SK-N-SH (cell line): ENCODE measurements at regions not wholly inside any gene's neighbourhood (a gene's known extent, or its start where the extent isn't known, plus 50 kb on each side); places are given as distances from the start of the nearest gene placed in this dataset.
A peak's percentile ranks its signal among the peaks of the same experiment; 100 is the strongest.

Experiments
- CTCF ChIA-PET: fragments of 300-600, 350-600 bp; formaldehyde crosslinking; extraction: SDS; loops from one replicate; lab custom pipeline; 2021; lab: Yijun Ruan, JAX
- POLR2A ChIA-PET: fragments of 350-600 bp; sonication (Branson Sonifier 250); formaldehyde crosslinking; extraction: SDS; loops from one replicate; lab custom pipeline; 2020; ENCODE audit warnings: antibody characterized with exemption, inconsistent platforms; lab: Yijun Ruan, JAX
- DNase-seq: peaks from one replicate; pipeline ENCODE4 v3.0.0; 2012
- H2AFZ ChIP-seq: fragments of 200-600 bp; sonication (generic); 2 replicates; pipeline ENCODE4 v1.8.1; 2016; ENCODE audit warnings: antibody characterized with exemption, mild to moderate bottlenecking, low read depth
- H3F3A ChIP-seq: fragments of 200-600 bp; sonication (generic); replicated peaks from 2 replicates; pipeline ENCODE3; 2016; ENCODE audit warnings: antibody characterized with exemption, mild to moderate bottlenecking; ENCODE audit not compliant: insufficient read depth
- H3K27ac ChIP-seq, 2 experiments: fragments of 200-500 bp in 1 of 2; fragments of 200-600 bp in 1 of 2; sonication (Bioruptor generic) in 1 of 2; sonication (generic), shearing (Covaris generic) in 1 of 2; 2 replicates each; pipeline versions ENCODE4 v1.5.1 to v1.6.1; 2014 to 2016; ENCODE audit warnings: low read depth in 2 of 2, inconsistent platforms in 1 of 2, low read length in 1 of 2, mild to moderate bottlenecking in 1 of 2, mixed read lengths in 1 of 2
- H3K27me3 ChIP-seq: fragments of 200-600 bp; sonication (generic), shearing (Covaris generic); 2 replicates; pipeline ENCODE4 v1.6.1; 2016; ENCODE audit warnings: mixed run types; ENCODE audit not compliant: insufficient read depth
- H3K36me3 ChIP-seq, 2 experiments: fragments of 200-500 bp in 1 of 2; fragments of 200-600 bp in 1 of 2; sonication (Bioruptor generic) in 1 of 2; sonication (generic) in 1 of 2; replicated peaks in 1 of 2; 2 replicates each; pipeline versions ENCODE3 to v1.5.1; 2014 to 2016; ENCODE audit warnings: low read length in 1 of 2, mild to moderate bottlenecking in 1 of 2; ENCODE audit not compliant: insufficient read depth in 2 of 2, control insufficient read depth in 1 of 2
- H3K4me1 ChIP-seq, 2 experiments: fragments of 200-500 bp in 1 of 2; fragments of 200-600 bp in 1 of 2; sonication (Bioruptor generic) in 1 of 2; sonication (generic), shearing (Covaris generic) in 1 of 2; 2 replicates each; pipeline versions ENCODE4 v1.5.1 to v1.6.1; 2014 to 2016; ENCODE audit warnings: low read depth in 1 of 2, low read length in 1 of 2, mixed run types in 1 of 2; ENCODE audit not compliant: insufficient read depth in 2 of 2, control insufficient read depth in 1 of 2
- H3K4me2 ChIP-seq: fragments of 200-600 bp; sonication (generic), shearing (Covaris generic); 2 replicates; pipeline ENCODE4 v1.6.1; 2017; ENCODE audit warnings: mixed run types
- H3K4me3 ChIP-seq, 2 experiments: fragments of 200-500 bp in 1 of 2; fragments of 200-600 bp in 1 of 2; sonication (Bioruptor generic) in 1 of 2; sonication (generic), shearing (Covaris generic) in 1 of 2; 2 replicates each; pipeline versions ENCODE4 v1.5.1 to v1.8.1; 2014 to 2016; ENCODE audit warnings: low read depth in 2 of 2, inconsistent platforms in 1 of 2, low read length in 1 of 2, mild to moderate bottlenecking in 1 of 2, mixed read lengths in 1 of 2, moderate library complexity in 1 of 2
- H3K79me2 ChIP-seq: fragments of 200-600 bp; sonication (generic); 2 replicates; pipeline ENCODE4 v1.8.1; 2017; ENCODE audit warnings: mild to moderate bottlenecking; ENCODE audit not compliant: insufficient read depth
- H3K9ac ChIP-seq: fragments of 200-600 bp; sonication (generic); 2 replicates; pipeline ENCODE4 v1.6.1; 2017; ENCODE audit warnings: mixed run types
- H3K9me2 ChIP-seq: fragments of 200-600 bp; sonication (generic); 2 replicates; pipeline ENCODE4 v1.6.1; 2017; ENCODE audit warnings: mixed run types
- H3K9me3 ChIP-seq: fragments of 200-600 bp; sonication (generic); 2 replicates; pipeline ENCODE4 v1.6.1; 2017; ENCODE audit warnings: mixed run types, mild to moderate bottlenecking, moderate library complexity
- H4K20me1 ChIP-seq: fragments of 200-600 bp; sonication (generic); 2 replicates; pipeline ENCODE4 v1.6.1; 2017; ENCODE audit warnings: mild to moderate bottlenecking, mixed run types; ENCODE audit not compliant: insufficient read depth
- CHD2 ChIP-seq: fragments of 150-350 bp; IDR thresholded peaks from 2 replicates; pipeline ENCODE4 v1.6.1; 2018; ENCODE audit warnings: low read length; ENCODE audit not compliant: partially characterized antibody
- EP300 ChIP-seq, 2 experiments: IDR thresholded peaks; 2 replicates each; pipeline versions ENCODE4 v1.4.0 to v1.6.1; 2012; ENCODE audit warnings: borderline replicate concordance in 1 of 2, low read depth in 1 of 2, low read length in 1 of 2
- FOXM1 ChIP-seq: IDR thresholded peaks from 2 replicates; pipeline ENCODE4 v1.4.0; 2012; ENCODE audit warnings: low read depth, mild to moderate bottlenecking
- GATA2 ChIP-seq: sonication (generic); formaldehyde crosslinking; IDR thresholded peaks from 2 replicates; pipeline ENCODE4 v1.5.0; 2020; ENCODE audit warnings: mild to moderate bottlenecking, missing genetic modification reagents
- NRF1 ChIP-seq: IDR thresholded peaks from 2 replicates; pipeline ENCODE4 v1.6.1; 2012; ENCODE audit warnings: low read depth, mild to moderate bottlenecking, low read length
- POLR2AphosphoS5 ChIP-seq: IDR thresholded peaks from 2 replicates; pipeline ENCODE4 v1.6.1; 2012; ENCODE audit warnings: low read depth, low read length
- RCOR1 ChIP-seq: fragments of 150-350 bp; IDR thresholded peaks from 2 replicates; pipeline ENCODE4 v1.6.1; 2017; ENCODE audit warnings: antibody characterized with exemption, low read length
- SIN3A ChIP-seq: IDR thresholded peaks from 2 replicates; pipeline ENCODE4 v1.6.1; 2012; ENCODE audit warnings: low read depth, mild to moderate bottlenecking, low read length, moderate library complexity, borderline replicate concordance
- SMC3 ChIP-seq: IDR thresholded peaks from 2 replicates; pipeline ENCODE4 v1.6.1; 2012; ENCODE audit warnings: low read depth, low read length, improper control_type of control experiment
- TCF12 ChIP-seq: IDR thresholded peaks from 2 replicates; pipeline ENCODE4 v1.4.0; 2012
- YY1 ChIP-seq: IDR thresholded peaks from 2 replicates; pipeline ENCODE4 v1.4.0; 2012; ENCODE audit warnings: low read depth, mild to moderate bottlenecking
- WGBS: methylation state at CpG from one replicate; pipeline ENCODE4 v1.1.6; 2017; ENCODE audit warnings: low lambda C conversion rate; 5-methylcytosine and 5-hydroxymethylcytosine counted together
- TF ChIP-seq, protein P1 (sequence below): fragments of 150-350 bp; IDR thresholded peaks from 2 replicates; pipeline ENCODE4 v1.6.1; 2016; ENCODE audit warnings: mild to moderate bottlenecking, low read depth, low read length
- TF ChIP-seq, protein P2 (sequence below): IDR thresholded peaks from 2 replicates; pipeline ENCODE4 v1.4.0; 2012; ENCODE audit warnings: low read depth
- TF ChIP-seq, protein P3 (sequence below): IDR thresholded peaks from 2 replicates; pipeline ENCODE4 v1.4.0; 2012; ENCODE audit warnings: low read depth, borderline replicate concordance

DNA sequence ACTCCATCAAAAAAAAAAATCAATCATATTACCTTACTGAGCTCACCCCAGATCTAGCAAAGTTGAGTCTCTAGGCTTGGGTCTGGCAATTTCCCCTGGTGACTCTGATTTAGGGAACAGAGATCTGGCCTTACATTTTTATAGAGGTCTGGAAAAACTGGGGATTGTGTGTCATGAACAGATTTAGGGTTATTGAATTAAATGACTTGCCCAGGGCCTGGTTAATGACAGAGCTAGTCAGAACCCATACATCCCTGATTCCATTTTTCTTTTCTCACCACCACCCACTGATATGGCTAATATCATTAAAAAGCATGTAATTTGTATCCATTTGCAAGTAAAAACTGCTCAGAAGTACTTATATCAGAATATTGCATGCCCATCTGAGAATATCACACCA, 163.4 kb upstream of the OGFRL1 start:
- no peaks in the 10 kb centered on the region for H3K9me2 ChIP-seq
- no peak overlapping the region for H3K27ac ChIP-seq
- no peaks in the 10 kb centered on the region for H4K20me1 ChIP-seq
- ChIA-PET CTCF (no interaction called here), POLR2A (interaction anchor here (0.6 kb wide), 1 partner anchor 9 kb away, joined by 4 read pairs; no protein-coding TSS in a partner anchor)
- no peaks in the 10 kb centered on the region for H3K27me3 ChIP-seq
- DNase-seq, result peak; percentile 6
- H3K4me1 ChIP-seq, result no peaks in the 10 kb centered on the region; a peak in 2 of 4 replicates
- no peak overlapping the region for H3K4me3 ChIP-seq
- no peaks in the 10 kb centered on the region for H3K36me3 ChIP-seq
- H3K9ac ChIP-seq, result no peak overlapping the region
- H3K4me2 ChIP-seq, result no peak overlapping the region
- H3K79me2 ChIP-seq, result no peaks in the 10 kb centered on the region
- H3K9me3 ChIP-seq, result no peaks in the 10 kb centered on the region
- no peak for TF ChIP-seq GATA2 (CRISPR knock-in tag)
- TF ChIP-seq, protein P1, sequence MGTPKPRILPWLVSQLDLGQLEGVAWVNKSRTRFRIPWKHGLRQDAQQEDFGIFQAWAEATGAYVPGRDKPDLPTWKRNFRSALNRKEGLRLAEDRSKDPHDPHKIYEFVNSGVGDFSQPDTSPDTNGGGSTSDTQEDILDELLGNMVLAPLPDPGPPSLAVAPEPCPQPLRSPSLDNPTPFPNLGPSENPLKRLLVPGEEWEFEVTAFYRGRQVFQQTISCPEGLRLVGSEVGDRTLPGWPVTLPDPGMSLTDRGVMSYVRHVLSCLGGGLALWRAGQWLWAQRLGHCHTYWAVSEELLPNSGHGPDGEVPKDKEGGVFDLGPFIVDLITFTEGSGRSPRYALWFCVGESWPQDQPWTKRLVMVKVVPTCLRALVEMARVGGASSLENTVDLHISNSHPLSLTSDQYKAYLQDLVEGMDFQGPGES, result no peak
- no peak for TF ChIP-seq FOXM1
- no peak for TF ChIP-seq RCOR1
- TF ChIP-seq SIN3A, result no peak
- peak in 1 of 2 experiments; percentile 53; a peak in 1 of 4 replicates for TF ChIP-seq EP300 (IDR thresholded peaks at IDR 0.05; ENCODE audit: borderline replicate concordance in 1 of 2, low read depth in 1 of 2, low read length in 1 of 2)
- no peak for TF ChIP-seq TCF12
- no peak for TF ChIP-seq POLR2AphosphoS5
- TF ChIP-seq, protein P2, sequence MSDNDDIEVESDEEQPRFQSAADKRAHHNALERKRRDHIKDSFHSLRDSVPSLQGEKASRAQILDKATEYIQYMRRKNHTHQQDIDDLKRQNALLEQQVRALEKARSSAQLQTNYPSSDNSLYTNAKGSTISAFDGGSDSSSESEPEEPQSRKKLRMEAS, result no peak
- TF ChIP-seq NRF1, result no peak
- peak; percentile 14 for TF ChIP-seq CHD2
- TF ChIP-seq YY1, result no peak
- TF ChIP-seq, protein P3, sequence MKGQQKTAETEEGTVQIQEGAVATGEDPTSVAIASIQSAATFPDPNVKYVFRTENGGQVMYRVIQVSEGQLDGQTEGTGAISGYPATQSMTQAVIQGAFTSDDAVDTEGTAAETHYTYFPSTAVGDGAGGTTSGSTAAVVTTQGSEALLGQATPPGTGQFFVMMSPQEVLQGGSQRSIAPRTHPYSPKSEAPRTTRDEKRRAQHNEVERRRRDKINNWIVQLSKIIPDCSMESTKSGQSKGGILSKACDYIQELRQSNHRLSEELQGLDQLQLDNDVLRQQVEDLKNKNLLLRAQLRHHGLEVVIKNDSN, result no peak
- H3F3A ChIP-seq, result no peaks in the 10 kb centered on the region
- H2AFZ ChIP-seq, result no peak overlapping the region

DNA sequence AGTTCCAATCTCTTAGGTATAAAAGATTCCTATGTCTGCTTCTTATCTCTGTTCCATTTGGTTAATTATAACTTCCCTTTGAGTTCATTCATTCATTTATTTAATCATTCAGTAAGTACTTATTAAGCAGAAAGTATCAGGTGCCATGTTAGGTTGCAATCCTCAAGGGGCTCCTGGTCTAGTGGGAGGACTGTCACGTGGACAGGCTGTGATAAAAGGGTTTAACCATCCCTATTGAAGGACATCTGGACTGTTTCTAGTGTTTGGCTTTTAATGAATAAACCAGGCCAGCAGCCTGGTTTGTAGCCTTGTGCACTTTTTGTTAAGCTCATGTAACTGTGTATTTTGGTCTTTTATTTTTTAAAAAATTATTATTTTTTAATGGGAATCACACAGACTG, 162.1 kb upstream of the OGFRL1 start:
- CTCF ChIA-PET, result interaction anchor here (1.4 kb wide), 1 partner anchor 9 kb away, joined by 3 read pairs; no protein-coding TSS in a partner anchor
- TF ChIP-seq RCOR1 (no peak), SMC3 (no peak)

More for the DNA sequence above, 162.1 kb upstream of the OGFRL1 start:
- 0% methylated on average over 1 of the region's 1 CpG for WGBS
- Histone ChIP-seq H3K4me2 (no peak overlapping the region), H3K79me2 (no peaks in the 10 kb centered on the region), H3K27ac (no peak overlapping the region), H3K27me3 (no peaks in the 10 kb centered on the region), H4K20me1 (no peaks in the 10 kb centered on the region), H3K9ac (no peak overlapping the region), H3K36me3 (no peaks in the 10 kb centered on the region), H2AFZ (no peak overlapping the region), H3F3A (no peaks in the 10 kb centered on the region), H3K9me2 (no peaks in the 10 kb centered on the region), H3K9me3 (no peaks in the 10 kb centered on the region), H3K4me1 (no peaks in the 10 kb centered on the region; a peak in 2 of 4 replicates), H3K4me3 (no peak overlapping the region)
- no peak for DNase-seq
- POLR2A ChIA-PET, result no interaction called here
